ENCODE measurements at regions not wholly inside any gene's neighbourhood (a gene's known extent, or its start where the extent isn't known, plus 50 kb on each side); places are given as distances from the start of the nearest gene placed in this dataset.

GRCh38 chr2:16073471-16073870, 133.1 kb downstream of the MYCN start:
- no peak for TF ChIP-seq CTCF (IDR thresholded peaks at IDR 0.05; ENCODE audit: borderline replicate concordance, insufficient read depth, low read depth, low read length)
- H3K4me3 ChIP-seq (ENCODE audit: low read depth, low read length), result no peak overlapping the region

DNA sequence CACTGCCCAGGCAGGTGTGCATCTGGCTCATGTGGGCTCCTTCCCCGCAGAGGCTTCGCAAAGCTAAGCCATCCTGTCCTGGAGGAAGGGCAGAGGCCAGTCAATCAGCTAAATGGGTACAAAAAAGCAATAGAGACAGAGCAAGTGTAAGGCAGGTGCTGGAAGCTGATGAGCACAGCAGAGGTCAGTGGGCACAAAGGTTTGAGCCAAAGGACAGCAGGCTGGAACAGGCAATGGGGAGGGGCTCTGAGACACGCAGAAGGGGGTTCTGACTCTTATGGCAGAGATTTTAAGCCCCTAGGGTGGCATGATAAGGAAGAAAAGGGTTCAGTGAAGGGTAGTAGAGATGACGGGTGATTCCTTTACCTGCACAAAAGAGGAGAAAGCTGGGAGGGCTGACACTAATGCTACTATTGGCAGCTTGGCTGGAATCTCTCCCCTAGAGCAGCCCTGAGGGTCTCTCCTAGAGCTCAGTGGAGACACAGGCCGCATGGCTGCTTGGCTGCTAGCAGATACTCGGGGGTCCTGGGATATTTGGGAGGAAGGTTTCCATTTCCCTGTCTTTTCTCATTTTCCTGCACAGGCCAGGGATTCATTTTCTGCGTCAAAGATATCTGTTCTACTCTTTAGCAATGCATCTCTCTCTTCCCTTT, 132.4 kb downstream of the MYCN start:
- TF ChIP-seq CTCF (IDR thresholded peaks at IDR 0.05; ENCODE audit: borderline replicate concordance, insufficient read depth, low read depth, low read length), result no peak
- H3K4me3 ChIP-seq (ENCODE audit: low read depth, low read length), result no peak overlapping the region

DNA sequence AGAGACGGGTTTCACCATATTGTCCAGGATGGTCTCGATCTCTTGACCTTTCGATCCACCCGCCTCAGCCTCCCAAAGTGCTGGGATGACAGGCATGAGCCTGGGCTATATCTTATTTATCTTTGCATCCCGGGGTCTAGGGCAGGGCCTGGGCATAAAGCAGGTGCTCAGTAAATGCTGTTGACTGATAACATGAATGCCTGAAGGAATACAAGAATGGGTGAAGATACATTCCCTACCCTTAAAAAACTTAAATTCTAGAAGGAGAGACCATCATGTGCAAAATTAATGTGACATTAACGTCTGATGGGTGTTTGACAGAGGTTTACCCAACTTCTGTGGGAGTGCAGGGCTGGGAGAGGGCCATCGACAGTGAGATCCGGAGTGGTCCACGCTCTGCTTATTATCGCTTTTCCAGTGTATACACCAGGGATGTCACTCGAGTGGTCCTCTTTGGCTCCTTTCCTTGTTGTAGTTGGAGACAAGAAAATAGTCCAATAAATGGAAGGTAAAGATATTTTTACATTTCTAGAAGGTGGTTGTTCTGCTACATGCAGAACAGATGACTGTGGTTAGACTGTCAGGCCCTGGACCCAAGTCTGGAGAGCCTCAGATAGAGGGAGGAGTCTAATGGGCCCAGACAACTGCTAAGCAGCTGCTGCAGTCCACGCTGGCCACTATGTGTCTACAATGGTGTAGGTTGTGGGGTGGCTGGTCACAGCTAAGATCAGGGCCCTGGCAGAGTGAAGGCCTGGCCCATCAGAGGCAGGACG, 131.7 kb downstream of the MYCN start:
- TF ChIP-seq CTCF (IDR thresholded peaks at IDR 0.05; ENCODE audit: borderline replicate concordance, insufficient read depth, low read depth, low read length), result no peak

DNA sequence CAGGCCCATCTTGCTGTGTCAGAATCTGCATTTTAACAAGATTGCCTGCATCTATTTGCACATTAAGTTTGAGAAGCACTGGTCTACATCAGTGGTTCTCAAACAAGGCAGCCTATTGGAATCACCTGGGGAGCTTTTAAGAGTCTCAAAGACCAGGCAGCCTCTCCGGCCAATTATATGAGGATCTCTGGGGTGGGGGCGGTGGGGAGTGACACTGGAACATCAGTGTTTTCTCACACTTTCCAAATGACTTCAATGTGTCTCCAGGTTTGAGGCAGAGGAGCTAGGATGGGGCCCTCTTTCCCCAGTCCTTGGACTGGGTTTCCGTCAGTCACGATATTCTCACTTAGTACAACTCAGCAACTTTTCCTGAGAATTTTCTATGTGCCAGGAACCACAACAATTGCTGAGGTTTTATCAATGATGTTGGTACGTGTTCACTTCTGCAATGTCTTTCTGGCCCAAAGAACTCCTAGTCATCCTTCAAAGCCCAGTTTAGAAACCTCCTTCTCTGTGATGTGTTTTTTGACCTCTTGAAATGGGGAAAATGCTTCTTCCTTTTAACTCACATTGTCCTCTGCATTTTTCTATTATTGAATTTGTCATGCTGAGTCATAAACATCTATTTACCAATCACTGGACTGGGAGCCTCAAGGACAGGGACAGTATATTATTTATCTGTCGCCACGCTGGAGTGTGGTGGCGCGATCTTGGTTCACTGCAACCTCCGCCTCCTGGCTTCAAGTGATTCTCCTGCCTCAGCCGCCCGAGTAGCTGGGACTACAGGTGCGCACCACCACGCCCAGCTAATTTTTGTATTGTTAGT, 130.9 kb downstream of the MYCN start:
- no peak overlapping the region for H3K4me3 ChIP-seq (ENCODE audit: low read depth, low read length)
- TF ChIP-seq CTCF (IDR thresholded peaks at IDR 0.05; ENCODE audit: borderline replicate concordance, insufficient read depth, low read depth, low read length), result no peak

More for the DNA sequence above, 131.7 kb downstream of the MYCN start:
- H3K4me3 ChIP-seq (ENCODE audit: low read depth, low read length), result no peak overlapping the region

DNA sequence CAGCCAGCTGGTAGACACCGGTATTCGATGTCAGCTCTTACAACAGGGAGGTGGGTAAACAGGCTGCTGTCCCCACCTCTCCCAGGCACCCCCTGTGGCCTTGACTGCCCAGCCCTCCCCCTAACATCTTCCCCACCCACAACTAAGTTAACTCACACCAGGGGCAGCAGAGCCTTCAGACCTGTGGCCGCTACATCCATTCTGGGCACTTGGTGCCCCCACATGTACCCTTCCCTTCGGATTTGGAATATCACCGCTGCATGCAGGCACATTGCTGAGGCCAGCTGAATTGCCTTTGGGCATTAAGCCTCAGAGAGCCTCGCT, 130.3 kb downstream of the MYCN start:
- no peak for TF ChIP-seq CTCF (IDR thresholded peaks at IDR 0.05; ENCODE audit: borderline replicate concordance, insufficient read depth, low read depth, low read length)

DNA sequence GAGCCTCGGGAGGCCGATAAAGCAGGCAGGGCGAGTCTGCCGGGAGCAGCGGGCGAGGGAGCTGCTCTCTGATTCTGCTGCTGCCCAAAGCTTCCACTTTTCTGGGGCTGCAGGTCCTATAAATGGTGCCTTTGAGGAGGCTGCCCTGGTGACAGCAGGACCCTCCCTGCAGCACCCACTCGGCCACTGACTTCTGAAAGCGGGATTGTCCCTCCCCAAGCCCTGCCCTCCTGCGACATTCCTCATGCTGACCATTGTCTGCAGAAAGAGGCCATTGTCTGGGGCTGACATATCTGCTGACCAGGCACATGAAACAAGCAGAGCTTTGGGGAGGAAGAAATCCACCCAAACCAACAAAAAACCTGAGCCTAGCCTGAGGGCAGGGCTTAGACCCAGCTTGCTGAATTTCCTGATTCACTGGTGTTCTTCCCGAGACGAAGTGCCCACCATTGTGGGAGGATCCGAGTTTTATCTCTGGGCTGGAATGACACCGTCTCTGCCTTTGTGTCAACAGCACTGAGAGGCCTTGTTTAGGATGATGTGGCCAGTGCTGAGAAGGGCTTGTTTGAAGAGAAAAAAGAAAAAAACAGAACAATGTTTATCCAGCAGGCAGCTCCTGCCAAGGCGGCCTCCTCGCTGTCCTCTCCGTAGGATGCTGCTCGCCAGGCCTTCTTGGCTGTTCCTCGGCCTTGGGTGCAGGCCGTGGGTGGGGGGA, 129.7 kb downstream of the MYCN start:
- TF ChIP-seq CTCF (IDR thresholded peaks at IDR 0.05; ENCODE audit: borderline replicate concordance, insufficient read depth, low read depth, low read length), result no peak
- H3K4me3 ChIP-seq (ENCODE audit: low read depth, low read length), result no peak overlapping the region

More for the DNA sequence above, 130.3 kb downstream of the MYCN start:
- no peak overlapping the region for H3K4me3 ChIP-seq (ENCODE audit: low read depth, low read length)
